GM19239 (cell line): ENCODE measurements at regions not wholly inside any gene's neighbourhood (a gene's known extent, or its start where the extent isn't known, plus 50 kb on each side); places are given as distances from the start of the nearest gene placed in this dataset.

Source experiments
- DNase-seq: peaks from one replicate; pipeline ENCODE4 v3.0.0; 2011; ENCODE audit warnings: low spot score; ENCODE audit not compliant: insufficient read length
- FAIRE-seq: peaks from 2 replicates; lab custom pipeline; 2011; peaks lifted over from hg19 to GRCh38; lab: Jason Lieb, UNC

DNA sequence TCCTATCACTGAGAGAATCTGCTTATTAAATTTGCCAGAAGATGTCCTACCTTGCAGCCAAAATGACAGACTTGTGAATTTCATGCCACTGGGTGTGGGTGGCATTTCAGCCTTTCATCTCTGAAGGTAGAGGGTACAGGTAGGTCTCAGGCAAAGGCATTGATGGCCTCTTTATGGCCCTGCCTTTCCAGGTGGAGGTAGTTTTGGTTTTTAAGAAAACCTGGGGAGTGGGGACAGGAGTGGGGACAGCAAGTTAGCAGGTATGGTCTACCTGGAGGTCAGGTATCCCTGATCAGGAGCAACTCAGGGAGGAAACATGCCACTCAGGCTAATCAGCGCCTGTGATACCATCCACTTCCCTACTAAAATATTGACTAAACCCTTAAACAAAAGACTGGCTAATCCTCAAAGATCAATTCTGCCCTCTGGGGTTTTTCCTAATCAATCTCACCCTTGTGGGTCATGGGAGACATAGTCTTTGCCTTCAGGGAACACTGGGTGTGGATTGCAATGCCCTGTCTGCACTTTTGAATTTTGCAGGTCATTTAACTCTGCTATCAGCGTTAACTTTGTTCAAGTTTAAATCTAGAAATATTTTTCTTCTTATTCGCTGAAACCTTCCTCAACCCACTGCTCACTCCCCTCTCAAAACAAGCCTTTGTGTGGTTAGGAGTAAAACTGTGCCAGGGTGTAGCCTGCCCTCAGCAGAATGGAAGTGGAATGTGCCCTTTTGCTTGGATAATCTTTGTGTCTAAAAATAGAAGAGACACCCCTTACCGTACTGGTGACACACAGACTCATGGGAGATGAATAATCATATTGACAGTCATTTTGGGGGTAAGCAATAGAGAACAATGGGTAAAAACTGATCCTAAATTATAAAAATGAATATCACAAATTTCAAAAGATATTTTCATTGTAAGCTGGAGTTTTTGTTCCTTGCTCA is 233.7 kb downstream of the COG6 start:
- no peak for FAIRE-seq
- no peak for DNase-seq

GRCh38 chr13:39890537-39890936 is 235.1 kb downstream of the COG6 start:
- FAIRE-seq, result no peak
- DNase-seq, result no peak

DNA sequence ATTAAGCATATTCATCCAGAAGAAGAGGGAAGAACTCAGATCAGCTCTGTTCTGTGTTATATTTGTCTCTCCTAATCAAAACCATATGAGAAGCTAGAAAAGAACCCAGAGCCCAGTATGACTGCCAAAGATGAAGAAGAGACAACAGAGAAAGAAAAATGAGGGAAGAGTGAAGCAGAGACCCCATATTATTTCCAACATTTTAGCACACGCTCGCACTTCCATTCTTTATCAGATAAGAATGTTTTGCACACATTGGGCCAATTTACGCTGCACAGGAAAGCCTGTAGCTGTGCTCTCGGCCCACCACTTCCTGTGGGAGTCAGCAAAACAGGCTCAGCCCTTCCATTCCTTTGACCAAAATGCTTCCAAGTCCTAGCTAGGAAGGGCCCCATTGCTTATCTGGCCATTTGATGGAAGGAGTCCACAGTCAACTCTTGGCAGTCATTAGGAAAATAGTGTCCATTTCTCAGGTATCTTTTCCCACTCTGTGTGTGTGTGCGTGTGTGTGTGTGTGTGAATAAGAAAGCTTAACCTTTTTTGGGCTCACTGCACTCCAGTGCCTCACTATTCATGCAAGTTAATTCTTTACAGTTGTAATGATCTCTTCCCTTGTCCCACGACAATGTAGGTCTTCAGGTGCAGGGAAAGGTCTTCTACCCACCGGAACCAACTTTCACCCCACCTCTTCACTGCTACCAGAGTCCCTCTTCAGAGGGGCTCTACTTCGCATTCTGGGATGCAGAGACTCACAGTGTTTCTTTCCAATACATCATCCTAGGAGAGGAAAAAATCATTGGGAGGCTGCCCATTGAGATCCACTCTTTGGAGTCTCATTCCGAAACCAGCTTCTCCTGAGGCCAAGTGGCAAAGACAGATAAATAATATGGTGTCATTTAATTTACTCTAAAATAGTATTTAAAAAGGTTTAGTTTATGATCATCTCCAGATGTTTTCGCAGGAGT is 237.5 kb downstream of the COG6 start:
- no peak for FAIRE-seq
- DNase-seq, result no peak

- DNase-seq (no peak), FAIRE-seq (no peak)
Measured at GRCh38 chr13:39893808-39894207, 238.3 kb downstream of the COG6 start.

- FAIRE-seq, result no peak
Measured at GRCh38 chr13:39894586-39894985, 239.1 kb downstream of the COG6 start.

GRCh38 chr13:39895254-39895653 is 239.8 kb downstream of the COG6 start:
- DNase-seq (no peak), FAIRE-seq (no peak)

More at GRCh38 chr13:39894586-39894985, 239.1 kb downstream of the COG6 start:
- DNase-seq, result no peak

DNA sequence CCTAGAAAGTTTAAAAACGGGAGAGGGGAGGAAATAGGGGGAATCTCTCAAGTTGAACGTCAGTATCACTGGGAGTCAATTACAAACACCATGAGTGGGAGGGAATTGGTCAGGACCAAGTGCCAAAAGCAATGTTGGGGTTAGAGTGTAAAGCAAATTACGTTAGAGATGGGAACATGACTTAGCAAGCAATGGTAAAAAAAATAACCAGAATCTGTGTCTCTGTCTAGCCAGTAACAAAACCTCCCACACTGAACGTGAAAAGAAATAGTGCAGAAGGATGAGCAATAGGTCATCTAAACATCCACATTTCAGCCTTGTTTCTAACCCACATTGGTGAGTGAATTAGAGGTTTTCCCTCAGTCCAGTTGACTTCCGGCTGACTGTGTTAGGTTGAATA is 242.2 kb downstream of the COG6 start:
- no peak for DNase-seq
- no peak for FAIRE-seq

DNA sequence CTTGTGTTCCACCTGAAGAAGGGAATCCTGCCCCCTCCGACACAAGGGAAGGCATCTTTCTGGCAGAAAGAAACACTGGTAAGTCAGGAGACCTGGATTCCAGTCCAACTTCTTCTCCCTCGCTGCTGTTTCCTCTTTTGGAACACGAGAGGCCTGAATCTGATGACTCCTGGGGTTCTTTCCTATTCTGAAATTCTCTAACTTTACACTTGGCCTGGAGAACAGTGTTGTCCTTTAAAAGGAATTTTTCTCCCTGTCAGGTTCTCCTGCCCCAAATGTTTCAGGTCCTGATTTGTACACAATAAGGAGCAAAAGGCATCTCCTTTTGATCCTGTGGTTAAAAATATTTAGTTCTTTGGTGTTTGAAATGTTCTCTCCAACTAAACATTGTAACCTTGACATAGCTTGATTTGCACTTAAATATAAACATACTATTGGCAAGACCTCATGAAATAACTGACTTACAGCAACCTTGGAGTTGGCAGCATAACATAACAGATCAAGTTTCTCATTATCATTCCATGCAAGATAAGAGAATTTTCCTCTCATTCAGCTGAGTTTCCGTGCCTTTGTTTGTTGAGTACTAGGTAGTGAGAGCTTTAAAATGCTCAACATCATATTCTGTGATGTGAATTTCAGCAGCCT is 244.8 kb downstream of the COG6 start:
- FAIRE-seq, result no peak
- no peak for DNase-seq

GRCh38 chr13:39904959-39905358 is 249.5 kb downstream of the COG6 start:
- DNase-seq (no peak), FAIRE-seq (no peak)

DNA sequence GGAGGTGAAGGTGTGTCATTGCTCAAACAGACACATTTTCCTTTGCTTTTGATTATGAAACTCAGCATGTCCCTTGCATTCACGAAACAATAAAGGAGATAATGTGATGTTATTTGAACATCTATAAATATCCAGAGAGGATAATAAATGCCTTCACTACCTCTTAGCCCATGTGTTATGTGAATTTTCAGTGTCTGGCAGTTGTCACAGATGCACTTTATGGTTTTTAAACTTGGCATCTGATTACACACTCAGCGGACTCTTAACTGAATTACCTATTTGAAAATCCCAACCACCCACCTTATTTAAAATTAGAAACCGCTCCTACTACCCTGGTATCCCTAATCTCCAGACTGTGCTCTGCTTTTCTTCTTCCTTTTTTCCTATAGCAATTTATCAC is 254.2 kb downstream of the COG6 start:
- DNase-seq (no peak), FAIRE-seq (no peak)

- FAIRE-seq (no peak), DNase-seq (no peak)
Measured at GRCh38 chr13:39910041-39910440, 254.6 kb downstream of the COG6 start.

GRCh38 chr13:39910833-39911232 is 255.4 kb downstream of the COG6 start:
- FAIRE-seq (no peak), DNase-seq (no peak)

DNA sequence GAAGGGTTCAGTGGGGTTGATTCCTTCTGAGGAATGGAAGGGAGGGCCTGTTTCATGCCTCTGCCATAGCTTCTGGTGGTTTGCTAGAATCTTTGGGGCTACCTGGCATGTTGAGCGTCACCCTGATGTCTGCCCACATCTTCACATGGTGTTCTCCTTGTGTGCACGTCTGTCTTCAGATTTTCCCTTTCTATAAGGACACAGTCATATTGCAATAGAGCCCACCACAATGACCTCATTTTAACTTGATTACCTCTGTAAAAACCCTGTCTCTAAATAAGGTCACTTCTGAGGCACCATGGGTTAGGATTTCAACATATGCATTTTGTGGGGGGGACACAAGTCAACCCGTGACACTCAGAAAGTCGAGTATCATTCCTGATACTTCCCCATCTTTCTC is 257.9 kb downstream of the COG6 start:
- FAIRE-seq, result no peak
- DNase-seq, result no peak

GRCh38 chr13:39913928-39914327 is 258.5 kb downstream of the COG6 start:
- FAIRE-seq (no peak), DNase-seq (no peak)

GRCh38 chr13:39915418-39915817 is 260.0 kb downstream of the COG6 start:
- DNase-seq, result no peak
- no peak for FAIRE-seq

- DNase-seq (no peak), FAIRE-seq (no peak)
Measured at GRCh38 chr13:39916330-39916729, 260.9 kb downstream of the COG6 start.

- DNase-seq (no peak), FAIRE-seq (no peak)
Measured at GRCh38 chr13:39918620-39919236, 263.3 kb downstream of the COG6 start.

- no peak for DNase-seq
- FAIRE-seq, result no peak
Measured at GRCh38 chr13:39920613-39921012, 265.2 kb downstream of the COG6 start.

GRCh38 chr13:39926345-39926744 is 270.9 kb downstream of the COG6 start:
- no peak for FAIRE-seq
- DNase-seq, result no peak

GRCh38 chr13:39928261-39928660 is 272.8 kb downstream of the COG6 start:
- FAIRE-seq, result no peak
- no peak for DNase-seq
